Activated naive CD8-positive, alpha-beta T cell (primary cell): ENCODE measurements at regions not wholly inside any gene's neighbourhood (a gene's known extent, or its start where the extent isn't known, plus 50 kb on each side); places are given as distances from the start of the nearest gene placed in this dataset.

Experiments
- H3K27ac Mint-ChIP-seq: one replicate; pipeline ENCODE4 v1.8.0; 2021; ENCODE audit warnings: mixed read lengths
- H3K27me3 Mint-ChIP-seq: one replicate; pipeline ENCODE4 v1.8.0; 2021; ENCODE audit warnings: mixed read lengths
- H3K36me3 Mint-ChIP-seq: one replicate; pipeline ENCODE4 v1.8.0; 2021; ENCODE audit warnings: mixed read lengths
- H3K4me1 Mint-ChIP-seq: one replicate; pipeline ENCODE4 v1.8.0; 2021; ENCODE audit warnings: low read depth, mixed read lengths
- H3K4me3 Mint-ChIP-seq: one replicate; pipeline ENCODE4 v1.8.0; 2021; ENCODE audit warnings: mild to moderate bottlenecking, mixed read lengths
- H3K9me3 Mint-ChIP-seq: one replicate; pipeline ENCODE4 v1.8.0; 2021; ENCODE audit warnings: low read depth, mixed read lengths

GRCh38 chr5:77847814-77848290 is 71.7 kb upstream of the TBCA start:
- no peak overlapping the region for H3K4me3 Mint-ChIP-seq
- no peak overlapping the region for H3K27ac Mint-ChIP-seq
- H3K27me3 Mint-ChIP-seq: peaks cover 31% of the 10 kb centered on the region
- H3K4me1 Mint-ChIP-seq: peaks cover 29% of the 10 kb centered on the region
- no peaks in the 10 kb centered on the region for H3K9me3 Mint-ChIP-seq
- no peaks in the 10 kb centered on the region for H3K36me3 Mint-ChIP-seq

GRCh38 chr5:77847129-77847460 is 71.0 kb upstream of the TBCA start:
- H3K4me1 Mint-ChIP-seq: peaks cover 22% of the 10 kb centered on the region
- H3K36me3 Mint-ChIP-seq: no peaks in the 10 kb centered on the region
- H3K9me3 Mint-ChIP-seq: no peaks in the 10 kb centered on the region
- no peak overlapping the region for H3K27ac Mint-ChIP-seq
- no peak overlapping the region for H3K4me3 Mint-ChIP-seq
- H3K27me3 Mint-ChIP-seq: peaks cover 34% of the 10 kb centered on the region

DNA sequence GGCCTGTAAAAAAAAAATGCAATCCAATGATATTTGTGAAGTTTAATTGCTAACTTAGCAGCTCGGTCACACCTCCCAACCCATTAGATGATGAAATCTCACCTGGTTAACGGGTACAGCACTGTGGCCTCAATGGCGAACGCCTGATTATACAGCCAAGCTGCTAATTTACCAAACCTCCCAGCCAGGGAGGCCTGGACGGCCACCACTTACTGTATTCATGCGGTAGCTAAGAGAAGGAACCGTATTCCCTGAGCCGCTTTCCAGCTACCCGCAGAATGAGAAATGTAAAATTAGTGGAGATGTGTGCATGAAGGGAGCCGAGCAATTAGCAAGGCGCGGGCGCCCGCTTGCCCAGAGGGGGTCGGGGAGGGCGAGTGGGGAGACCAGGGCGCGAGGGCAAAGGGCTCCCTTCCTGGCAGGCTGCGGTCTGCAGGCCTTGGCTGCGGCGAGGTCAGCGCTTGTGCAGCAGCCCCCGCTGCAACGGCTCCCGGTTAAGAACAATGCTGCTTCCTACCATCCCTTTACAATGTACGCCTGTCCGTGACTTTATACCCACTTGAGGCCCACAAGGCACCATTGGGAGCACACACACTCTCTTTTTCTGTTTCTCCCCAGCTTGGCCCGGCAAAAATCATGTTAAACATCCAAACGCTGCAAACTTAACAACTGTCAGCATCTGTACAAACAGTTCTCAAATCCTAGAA is 70.4 kb upstream of the TBCA start:
- no peaks in the 10 kb centered on the region for H3K9me3 Mint-ChIP-seq
- H3K4me1 Mint-ChIP-seq: peaks cover 20% of the 10 kb centered on the region
- no peak overlapping the region for H3K27ac Mint-ChIP-seq
- H3K36me3 Mint-ChIP-seq: no peaks in the 10 kb centered on the region
- H3K27me3 Mint-ChIP-seq: peaks cover 39% of the 10 kb centered on the region
- H3K4me3 Mint-ChIP-seq: no peak overlapping the region

- H3K27me3 Mint-ChIP-seq: peaks cover 36% of the 10 kb centered on the region
- H3K27ac Mint-ChIP-seq: no peak overlapping the region
- peaks cover 13% of the 10 kb centered on the region for H3K4me1 Mint-ChIP-seq
- H3K4me3 Mint-ChIP-seq: peak overlapping the region; percentile 82
- H3K36me3 Mint-ChIP-seq: no peaks in the 10 kb centered on the region
- H3K9me3 Mint-ChIP-seq: no peaks in the 10 kb centered on the region
These were observed 69.1 kb upstream of the TBCA start for GRCh38 chr5:77845324-77845646.

DNA sequence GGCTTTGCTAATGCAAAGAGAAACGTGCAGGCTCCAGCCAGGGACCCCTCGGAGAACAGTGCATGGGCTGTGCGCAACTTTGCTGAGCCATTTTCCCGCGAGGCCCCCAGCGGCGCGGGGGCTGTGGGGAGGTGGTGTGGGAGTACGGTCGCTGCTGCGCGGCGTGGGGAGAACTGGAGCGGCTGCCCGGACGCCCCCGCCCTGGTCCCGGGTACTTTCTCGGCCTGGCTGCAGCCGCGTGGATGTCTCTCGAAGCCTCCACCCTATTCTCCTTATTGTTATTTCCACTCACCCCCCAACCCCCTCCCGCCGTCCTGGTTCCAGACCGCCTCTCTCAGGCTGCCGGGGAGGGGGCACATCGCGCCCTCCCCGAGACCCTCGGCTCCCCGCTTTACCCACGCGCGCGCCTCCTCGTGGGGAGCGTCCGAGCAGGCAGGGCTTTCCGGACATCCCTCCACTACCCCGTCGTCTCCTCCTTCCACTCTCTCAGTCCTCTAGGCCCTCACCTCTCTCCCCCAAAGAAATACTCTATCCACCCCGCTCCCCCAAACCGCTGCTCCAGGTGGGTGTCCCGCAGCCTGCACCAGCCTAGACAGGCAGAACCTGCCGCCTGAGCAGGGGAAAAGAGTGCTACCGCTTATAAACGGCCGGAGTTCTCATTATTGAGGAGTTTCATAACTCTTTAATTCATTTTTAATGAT is 68.6 kb upstream of the TBCA start:
- peak overlapping the region; percentile 82 for H3K4me3 Mint-ChIP-seq
- H3K27ac Mint-ChIP-seq: no peak overlapping the region
- peaks cover 36% of the 10 kb centered on the region for H3K27me3 Mint-ChIP-seq
- H3K36me3 Mint-ChIP-seq: no peaks in the 10 kb centered on the region
- no peaks in the 10 kb centered on the region for H3K9me3 Mint-ChIP-seq
- peaks cover 13% of the 10 kb centered on the region for H3K4me1 Mint-ChIP-seq

GRCh38 chr5:77844373-77844622 is 68.2 kb upstream of the TBCA start:
- H3K4me1 Mint-ChIP-seq: peaks cover 13% of the 10 kb centered on the region
- H3K27me3 Mint-ChIP-seq: peaks cover 36% of the 10 kb centered on the region
- H3K36me3 Mint-ChIP-seq: no peaks in the 10 kb centered on the region
- no peaks in the 10 kb centered on the region for H3K9me3 Mint-ChIP-seq
- H3K27ac Mint-ChIP-seq: no peak overlapping the region
- peak overlapping the region; percentile 80 for H3K4me3 Mint-ChIP-seq

GRCh38 chr5:77843570-77844372 is 67.6 kb upstream of the TBCA start:
- no peak overlapping the region for H3K27ac Mint-ChIP-seq
- H3K4me3 Mint-ChIP-seq: peak overlapping the region; percentile 80
- H3K4me1 Mint-ChIP-seq: peaks cover 13% of the 10 kb centered on the region
- no peaks in the 10 kb centered on the region for H3K9me3 Mint-ChIP-seq
- H3K36me3 Mint-ChIP-seq: no peaks in the 10 kb centered on the region
- peaks cover 36% of the 10 kb centered on the region for H3K27me3 Mint-ChIP-seq

DNA sequence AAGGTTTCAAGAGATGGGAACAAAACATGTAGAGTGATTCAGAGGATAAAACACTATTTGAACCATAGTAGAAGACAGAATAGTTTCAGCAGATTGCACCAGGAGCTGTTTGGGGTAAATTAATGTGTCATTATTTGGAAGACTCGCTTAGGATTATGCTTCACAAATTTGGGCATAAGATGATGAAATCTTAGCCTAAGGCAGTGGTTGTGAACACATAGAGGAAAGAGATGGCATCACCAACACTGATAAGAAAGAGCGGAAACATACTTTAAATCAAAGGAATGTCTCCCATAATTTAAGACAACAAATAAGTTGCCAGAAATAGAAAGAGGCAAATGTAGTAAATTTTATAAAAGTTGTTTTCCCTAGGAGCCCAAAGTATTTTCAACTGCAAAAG is 66.1 kb upstream of the TBCA start:
- Mint-ChIP-seq H3K36me3 (no peaks in the 10 kb centered on the region), H3K9me3 (no peaks in the 10 kb centered on the region), H3K4me3 (no peak overlapping the region), H3K27ac (no peak overlapping the region), H3K27me3 (peaks cover 33% of the 10 kb centered on the region), H3K4me1 (peaks cover 13% of the 10 kb centered on the region)

DNA sequence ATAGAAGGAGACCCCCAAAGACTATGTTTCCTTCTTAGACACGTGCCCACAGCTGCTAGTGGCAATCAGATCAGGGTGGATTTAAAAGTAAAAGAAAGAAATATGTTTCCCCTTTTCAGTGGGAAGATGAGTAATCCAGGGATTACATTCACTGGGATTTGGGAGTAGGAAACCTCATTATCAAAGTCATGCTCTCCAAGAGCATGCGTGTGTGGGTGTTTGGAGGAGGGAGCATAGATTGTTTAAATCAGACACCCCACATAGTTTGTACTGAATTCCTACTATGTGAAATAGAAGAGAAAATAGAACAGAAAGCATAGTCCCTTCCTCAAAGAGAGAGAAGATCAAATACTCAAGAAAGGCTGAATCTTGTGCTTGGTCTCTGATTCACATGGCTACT is 65.5 kb upstream of the TBCA start:
- Mint-ChIP-seq H3K9me3 (no peaks in the 10 kb centered on the region), H3K36me3 (no peaks in the 10 kb centered on the region), H3K4me1 (peaks cover 13% of the 10 kb centered on the region), H3K27ac (no peak overlapping the region), H3K4me3 (no peak overlapping the region), H3K27me3 (peaks cover 31% of the 10 kb centered on the region)

DNA sequence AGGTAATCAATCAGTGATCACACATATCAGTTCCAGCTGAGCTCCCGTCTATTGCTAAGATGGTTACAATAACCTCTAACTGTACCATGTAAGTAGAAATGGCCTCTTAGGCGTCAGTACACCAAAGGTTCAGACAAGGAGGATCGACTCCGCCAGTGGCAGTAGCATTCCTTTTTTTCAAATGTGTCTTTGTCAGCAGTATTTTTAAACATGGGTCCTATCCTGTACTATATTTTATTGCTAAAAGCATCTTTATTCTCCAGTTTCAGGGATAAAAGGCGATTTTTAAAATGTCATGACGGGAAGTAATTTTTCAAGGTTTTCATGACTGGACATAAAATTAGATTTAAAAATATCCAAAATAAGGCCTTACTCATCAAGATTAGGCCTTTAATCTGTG is 64.8 kb upstream of the TBCA start:
- Mint-ChIP-seq H3K4me1 (peaks cover 13% of the 10 kb centered on the region), H3K36me3 (no peaks in the 10 kb centered on the region), H3K4me3 (no peak overlapping the region), H3K9me3 (no peaks in the 10 kb centered on the region), H3K27me3 (peaks cover 27% of the 10 kb centered on the region), H3K27ac (no peak overlapping the region)

DNA sequence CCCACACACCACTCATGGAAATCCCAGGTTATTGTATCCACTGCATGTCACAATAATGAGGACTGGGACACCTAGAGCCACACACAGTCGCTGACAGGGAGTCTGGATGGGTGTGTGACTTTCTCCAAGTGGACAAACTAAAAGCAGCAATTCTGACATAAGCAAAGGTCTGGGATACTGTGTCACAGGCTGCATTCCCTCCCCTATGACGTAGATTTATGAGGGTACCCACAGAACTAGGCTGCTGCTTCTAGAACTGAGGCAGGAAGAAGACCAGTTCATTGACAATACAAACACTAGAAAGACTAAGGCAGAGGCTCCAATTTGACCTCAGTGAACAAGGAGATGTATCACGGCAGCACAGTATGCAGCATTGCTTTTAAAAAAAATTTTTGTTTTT is 63.6 kb upstream of the TBCA start:
- Mint-ChIP-seq H3K27ac (no peak overlapping the region), H3K27me3 (peaks cover 21% of the 10 kb centered on the region), H3K9me3 (no peaks in the 10 kb centered on the region), H3K4me1 (peaks cover 6% of the 10 kb centered on the region), H3K36me3 (no peaks in the 10 kb centered on the region), H3K4me3 (no peak overlapping the region)

DNA sequence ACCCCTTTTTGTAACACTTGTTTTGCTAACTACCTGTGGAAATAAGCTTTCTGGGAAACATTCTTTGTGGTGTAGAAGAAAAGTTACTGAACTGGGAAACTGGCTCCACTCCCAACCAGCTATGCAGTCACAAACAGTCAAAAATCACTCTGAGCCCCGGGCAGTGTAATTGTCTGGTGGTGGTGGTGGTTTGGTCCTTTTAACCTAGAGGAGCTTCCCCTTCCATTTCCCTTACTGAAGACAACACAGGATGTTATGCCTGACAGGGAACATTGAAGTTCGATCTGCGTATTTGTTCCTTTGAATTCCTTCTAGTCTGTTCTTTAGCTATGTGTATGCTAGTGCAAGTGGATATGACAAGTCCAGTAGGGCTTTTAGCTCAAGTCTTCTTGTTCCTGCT is 56.8 kb upstream of the TBCA start:
- Mint-ChIP-seq H3K27ac (no peak overlapping the region), H3K36me3 (no peaks in the 10 kb centered on the region), H3K27me3 (peaks cover 3% of the 10 kb centered on the region), H3K4me1 (no peaks in the 10 kb centered on the region), H3K9me3 (no peaks in the 10 kb centered on the region), H3K4me3 (no peak overlapping the region)

DNA sequence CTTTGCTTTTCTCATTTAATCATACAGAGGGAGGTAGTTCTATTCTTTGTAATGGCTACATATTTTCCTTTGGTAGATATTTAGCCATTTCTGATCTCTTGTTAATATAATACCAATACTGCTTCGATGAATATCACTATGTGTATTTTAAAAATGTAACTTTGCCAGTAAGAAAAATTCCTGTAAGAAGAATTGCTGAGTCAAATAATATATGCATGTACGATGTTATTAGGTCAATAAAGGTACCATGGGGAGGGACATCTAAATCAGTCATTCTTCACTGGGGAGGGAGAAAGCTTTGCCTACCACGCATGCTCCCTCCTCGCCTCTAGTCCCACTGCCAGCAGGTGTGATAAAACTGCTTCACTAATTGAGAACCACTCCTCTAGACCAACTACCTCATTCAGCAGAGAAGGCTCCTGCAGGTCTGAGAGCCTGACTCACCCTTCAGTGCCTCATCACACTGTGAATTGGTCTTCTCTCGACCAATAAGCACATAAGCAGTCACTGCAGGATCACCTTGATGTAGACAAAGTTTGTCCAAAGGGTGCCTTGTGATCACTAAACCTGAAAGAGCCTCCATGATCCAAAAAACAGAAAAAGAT is 56.1 kb upstream of the TBCA start:
- Mint-ChIP-seq H3K9me3 (no peaks in the 10 kb centered on the region), H3K27me3 (peaks cover 6% of the 10 kb centered on the region), H3K27ac (no peak overlapping the region), H3K4me3 (no peak overlapping the region), H3K36me3 (no peaks in the 10 kb centered on the region), H3K4me1 (no peaks in the 10 kb centered on the region)

GRCh38 chr5:77828445-77828844 is 52.3 kb upstream of the TBCA start:
- Mint-ChIP-seq H3K9me3 (no peaks in the 10 kb centered on the region), H3K4me1 (no peaks in the 10 kb centered on the region), H3K4me3 (no peak overlapping the region), H3K27me3 (peaks cover 11% of the 10 kb centered on the region), H3K27ac (no peak overlapping the region), H3K36me3 (no peaks in the 10 kb centered on the region)
